CD14-positive monocyte (primary cell): ENCODE measurements at regions not wholly inside any gene's neighbourhood (a gene's known extent, or its start where the extent isn't known, plus 50 kb on each side); places are given as distances from the start of the nearest gene placed in this dataset.

Source experiments
- DNase-seq, 3 donors: peaks; one replicate each; pipeline ENCODE4 v3.0.0-alpha.2; 2011 to 2022
- H2AFZ ChIP-seq: 2 replicates; pipeline ENCODE4 v1.6.0; 2012; ENCODE audit warnings: mild to moderate bottlenecking, low read depth, low read length, inconsistent platforms; ENCODE audit not compliant: insufficient read depth, poor library complexity, severe bottlenecking
- H3K27ac ChIP-seq, 2 donors: 1 replicate in 1 of 2; 2 replicates in 1 of 2; pipeline ENCODE4 v1.5.1; 2012 to 2013; ENCODE audit warnings: low read length in 2 of 2, control low read depth in 1 of 2, inconsistent platforms in 1 of 2, low read depth in 1 of 2, mild to moderate bottlenecking in 1 of 2
- H3K27me3 ChIP-seq, 2 donors: one replicate each; pipeline versions ENCODE4 v1.6.0 to v1.6.1; 2011 to 2013; ENCODE audit warnings: low read length in 2 of 2; ENCODE audit not compliant: control insufficient read depth in 2 of 2, insufficient read depth in 2 of 2
- H3K36me3 ChIP-seq, 2 donors: replicated peaks in 1 of 2; 1 replicate in 1 of 2; 2 replicates in 1 of 2; pipeline versions ENCODE4 v1.5.1 to v1.6.1; 2012 to 2013; ENCODE audit warnings: low read length in 2 of 2, control low read depth in 1 of 2, inconsistent platforms in 1 of 2, mild to moderate bottlenecking in 1 of 2; ENCODE audit not compliant: insufficient read depth in 2 of 2, control insufficient read depth in 1 of 2
- H3K4me1 ChIP-seq, 2 donors: 1 replicate in 1 of 2; 2 replicates in 1 of 2; pipeline versions ENCODE4 v1.5.1 to v1.6.1; 2012 to 2013; ENCODE audit warnings: low read length in 2 of 2, control low read depth in 1 of 2, inconsistent platforms in 1 of 2, mild to moderate bottlenecking in 1 of 2, moderate library complexity in 1 of 2; ENCODE audit not compliant: insufficient read depth in 2 of 2, control insufficient read depth in 1 of 2
- H3K4me2 ChIP-seq: replicated peaks from 2 replicates; pipeline ENCODE3; 2012; ENCODE audit warnings: low read length, moderate library complexity, mild to moderate bottlenecking; ENCODE audit not compliant: poor library complexity, severe bottlenecking; ENCODE audit errors: extremely low read depth
- H3K4me3 ChIP-seq, 3 experiments: fragments of 200-600 bp in 1 of 3; sonication (generic) in 1 of 3; replicated peaks in 1 of 3; 1 replicate in 2 of 3; 2 replicates in 1 of 3; pipeline ENCODE4 v1.5.1; 2011 to 2013; ENCODE audit warnings: low read length in 3 of 3, mild to moderate bottlenecking in 3 of 3, control low read depth in 2 of 3, low read depth in 2 of 3, inconsistent platforms in 1 of 3, moderate library complexity in 1 of 3
- H3K79me2 ChIP-seq: 2 replicates; pipeline ENCODE4 v1.6.0; 2012; ENCODE audit warnings: mild to moderate bottlenecking, control low read depth, inconsistent platforms, low read length, moderate library complexity; ENCODE audit not compliant: insufficient read depth
- H3K9ac ChIP-seq: 2 replicates; pipeline ENCODE4 v1.6.0; 2017; ENCODE audit warnings: low read length, mild to moderate bottlenecking; ENCODE audit not compliant: insufficient read depth, poor library complexity, severe bottlenecking
- H3K9me3 ChIP-seq, 2 donors: replicated peaks in 1 of 2; 1 replicate in 1 of 2; 2 replicates in 1 of 2; pipeline versions ENCODE4 v1.5.1 to v1.6.1; 2012 to 2013; ENCODE audit warnings: low read length in 2 of 2, control low read depth in 1 of 2; ENCODE audit not compliant: control insufficient read depth in 1 of 2, insufficient read depth in 1 of 2
- H4K20me1 ChIP-seq: 2 replicates; pipeline ENCODE4 v1.6.0; 2012; ENCODE audit warnings: mild to moderate bottlenecking, low read length, control low read depth, moderate library complexity; ENCODE audit not compliant: insufficient read depth
- H3K27ac Mint-ChIP-seq, 7 donors: one replicate each; pipeline ENCODE4 v1.8.0; 2020; ENCODE audit warnings: mild to moderate bottlenecking in 7 of 7, mixed read lengths in 7 of 7, moderate library complexity in 6 of 7, inconsistent platforms in 2 of 7
- H3K27me3 Mint-ChIP-seq, 3 donors: one replicate each; pipeline ENCODE4 v1.8.0; 2021 to 2022; ENCODE audit warnings: low read depth in 3 of 3, mild to moderate bottlenecking in 3 of 3, mixed read lengths in 3 of 3, moderate library complexity in 3 of 3, inconsistent platforms in 1 of 3
- H3K36me3 Mint-ChIP-seq, 2 donors: one replicate each; pipeline ENCODE4 v1.8.0; 2020; ENCODE audit warnings: mixed read lengths in 2 of 2, inconsistent platforms in 1 of 2, mild to moderate bottlenecking in 1 of 2
- H3K4me1 Mint-ChIP-seq: one replicate; pipeline ENCODE4 v1.8.0; 2020; ENCODE audit warnings: mild to moderate bottlenecking, mixed read lengths
- H3K4me3 Mint-ChIP-seq, 2 donors: one replicate each; pipeline ENCODE4 v1.8.0; 2020; ENCODE audit warnings: mild to moderate bottlenecking in 2 of 2, mixed read lengths in 2 of 2, moderate library complexity in 1 of 2
- H3K9me3 Mint-ChIP-seq, 7 donors: one replicate each; pipeline ENCODE4 v1.8.0; 2020 to 2022; ENCODE audit warnings: mixed read lengths in 7 of 7, mild to moderate bottlenecking in 6 of 7, moderate library complexity in 6 of 7, inconsistent platforms in 2 of 7
- CTCF ChIP-seq: fragments of 200-600 bp; IDR thresholded peaks from one replicate; pipeline ENCODE4 v1.8.0; 2022; ENCODE audit warnings: antibody characterized with exemption, mild to moderate bottlenecking
- WGBS: methylation state at CpG from one replicate; pipeline ENCODE4 v1.1.5; 2013; ENCODE audit warnings: missing lambda C conversion rate; ENCODE audit not compliant: insufficient coverage; 5-methylcytosine and 5-hydroxymethylcytosine counted together
- intact Hi-C, 2 donors: fragments of 100-400 bp; cut with micrococcal nuclease; formaldehyde crosslinking; loops; one replicate each; pipeline versions ENCODE4 v1.15.0 to v1.15.1; 2023

- H3K36me3 ChIP-seq, result no peaks in the 10 kb centered on the region
- no peaks in the 10 kb centered on the region for H3K9me3 ChIP-seq
- H3K36me3 Mint-ChIP-seq, result no peaks in the 10 kb centered on the region
- no peak overlapping the region for H3K4me2 ChIP-seq
- no peak for TF ChIP-seq CTCF
- H3K4me1 Mint-ChIP-seq, result peaks cover 3% of the 10 kb centered on the region
- H3K4me3 ChIP-seq, result no peak overlapping the region
- peaks cover 0 to 4% of the 10 kb centered on the region in 2 donors for H3K4me1 ChIP-seq
- no peak overlapping the region for H3K27ac Mint-ChIP-seq
- H3K4me3 Mint-ChIP-seq, result no peak overlapping the region
- no peak overlapping the region for H3K9ac ChIP-seq
- no peak overlapping the region for H2AFZ ChIP-seq
- no peaks in the 10 kb centered on the region for H4K20me1 ChIP-seq
- H3K79me2 ChIP-seq, result no peaks in the 10 kb centered on the region
- H3K27me3 ChIP-seq, result no peaks in the 10 kb centered on the region
- intact Hi-C loops, result no loop called here
- no peaks in the 10 kb centered on the region for H3K9me3 Mint-ChIP-seq
- DNase-seq, result no peak
- H3K27ac ChIP-seq, result no peak overlapping the region
- H3K27me3 Mint-ChIP-seq, result peaks cover 0 to 4% (median 0%) of the 10 kb centered on the region in 3 donors
- WGBS, result no CpG with 5 or more reads among the region's 1 CpG
These were observed 66.6 kb upstream of the RAP2B start for GRCh38 chr3:153095441-153095840.

GRCh38 chr3:153096731-153097131 is 65.3 kb upstream of the RAP2B start:
- WGBS, result 0% methylated on average over 1 of the region's 7 CpGs
- Histone ChIP-seq H3K27me3 (no peaks in the 10 kb centered on the region), H3K4me3 (no peak overlapping the region), H2AFZ (no peak overlapping the region), H3K9ac (no peak overlapping the region), H3K9me3 (no peaks in the 10 kb centered on the region), H3K4me1 (peaks cover 0 to 4% of the 10 kb centered on the region in 2 donors), H3K79me2 (no peaks in the 10 kb centered on the region), H3K27ac (no peak overlapping the region), H4K20me1 (no peaks in the 10 kb centered on the region), H3K36me3 (no peaks in the 10 kb centered on the region), H3K4me2 (no peak overlapping the region)
- no peak overlapping the region for H3K27ac Mint-ChIP-seq
- peaks cover 0 to 2% (median 0%) of the 10 kb centered on the region in 7 donors for H3K9me3 Mint-ChIP-seq
- H3K36me3 Mint-ChIP-seq, result no peaks in the 10 kb centered on the region
- DNase-seq, result no peak
- peaks cover 3% of the 10 kb centered on the region for H3K4me1 Mint-ChIP-seq
- no peak overlapping the region for H3K4me3 Mint-ChIP-seq
- intact Hi-C loops, result no loop called here
- peaks cover 0 to 4% (median 0%) of the 10 kb centered on the region in 3 donors for H3K27me3 Mint-ChIP-seq
- no peak for TF ChIP-seq CTCF
